Activated CD8-positive, alpha-beta T cell treated with anti-CD3 and anti-CD28 coated beads, Interleukin-2, amount 10 ng/mL, durations not matched to agents 7 days and 5 days (primary cell): ENCODE measurements at regions not wholly inside any gene's neighbourhood (a gene's known extent, or its start where the extent isn't known, plus 50 kb on each side); places are given as distances from the start of the nearest gene placed in this dataset.

Experiments used
- ATAC-seq: fragments of 150-1000 bp; cut with Tn5 transposase; one replicate; pipeline ENCODE4 v1.10.0; 2021; ENCODE audit warnings: moderate library complexity
- CTCF ChIA-PET: fragments of 350-600 bp; sonication (Branson Sonifier 250); formaldehyde crosslinking; loops from one replicate; lab custom pipeline; 2021; ENCODE audit warnings: antibody characterized with exemption; lab: Charles Lee
- POLR2A ChIA-PET: fragments of 350-600 bp; sonication (Branson Sonifier 250); formaldehyde crosslinking; loops from one replicate; lab custom pipeline; 2021; ENCODE audit warnings: antibody characterized with exemption; lab: Charles Lee
- DNase-seq: peaks from one replicate; pipeline ENCODE4 v3.0.0-alpha.2; 2020
- H3K27ac Mint-ChIP-seq: one replicate; pipeline ENCODE4 v1.8.0; 2021; ENCODE audit warnings: mild to moderate bottlenecking, mixed read lengths
- H3K27me3 Mint-ChIP-seq: one replicate; pipeline ENCODE4 v1.8.0; 2021; ENCODE audit warnings: low read depth, mixed read lengths
- H3K36me3 Mint-ChIP-seq: one replicate; pipeline ENCODE4 v1.8.0; 2021; ENCODE audit warnings: low read depth, mixed read lengths
- H3K4me1 Mint-ChIP-seq: one replicate; pipeline ENCODE4 v1.8.0; 2021; ENCODE audit warnings: low read depth, mixed read lengths
- H3K4me3 Mint-ChIP-seq: one replicate; pipeline ENCODE4 v1.8.0; 2021; ENCODE audit warnings: mild to moderate bottlenecking, mixed read lengths
- H3K9me3 Mint-ChIP-seq: one replicate; pipeline ENCODE4 v1.8.0; 2022; ENCODE audit warnings: mixed read lengths; ENCODE audit not compliant: insufficient read depth

GRCh38 chr9:109886617-109887016 lies 106.6 kb downstream of the PALM2AKAP2 start:
- H3K4me1 Mint-ChIP-seq = peaks cover 34% of the 10 kb centered on the region
- no peaks in the 10 kb centered on the region for H3K36me3 Mint-ChIP-seq
- ATAC-seq (peak; percentile 75), DNase-seq (no peak)
- H3K9me3 Mint-ChIP-seq = no peaks in the 10 kb centered on the region
- CTCF ChIA-PET = interaction anchor here (0.6 to 2.6 kb wide), 10 partner anchors 9 to 356 kb away, joined by 3 to 14 read pairs (median 4); no protein-coding TSS in a partner anchor
- POLR2A ChIA-PET = no interaction called here
- peak overlapping the region; percentile 44 for H3K27ac Mint-ChIP-seq
- H3K4me3 Mint-ChIP-seq = no peak overlapping the region
- no peaks in the 10 kb centered on the region for H3K27me3 Mint-ChIP-seq

GRCh38 chr9:109887079-109887478 lies 107.1 kb downstream of the PALM2AKAP2 start:
- no peak for ATAC-seq
- ChIA-PET CTCF (interaction anchor here (0.7 to 2.6 kb wide), 11 partner anchors 9 to 429 kb away, joined by 3 to 14 read pairs (median 4); no protein-coding TSS in a partner anchor), POLR2A (no interaction called here)
- H3K36me3 Mint-ChIP-seq = no peaks in the 10 kb centered on the region
- H3K27me3 Mint-ChIP-seq = no peaks in the 10 kb centered on the region
- H3K27ac Mint-ChIP-seq = no peak overlapping the region
- no peak for DNase-seq
- no peaks in the 10 kb centered on the region for H3K9me3 Mint-ChIP-seq
- no peak overlapping the region for H3K4me3 Mint-ChIP-seq
- H3K4me1 Mint-ChIP-seq = peaks cover 34% of the 10 kb centered on the region

GRCh38 chr9:109888695-109889094 lies 108.7 kb downstream of the PALM2AKAP2 start:
- no peak overlapping the region for H3K4me3 Mint-ChIP-seq
- ChIA-PET CTCF (interaction anchor here (1.1 to 1.8 kb wide), 4 partner anchors 8 to 263 kb away, joined by 3 to 6 read pairs (median 4); no protein-coding TSS in a partner anchor), POLR2A (no interaction called here)
- ATAC-seq = no peak
- peaks cover 34% of the 10 kb centered on the region for H3K4me1 Mint-ChIP-seq
- no peak for DNase-seq
- H3K9me3 Mint-ChIP-seq = no peaks in the 10 kb centered on the region
- no peaks in the 10 kb centered on the region for H3K27me3 Mint-ChIP-seq
- no peak overlapping the region for H3K27ac Mint-ChIP-seq
- no peaks in the 10 kb centered on the region for H3K36me3 Mint-ChIP-seq

GRCh38 chr9:109889456-109889855 lies 109.5 kb downstream of the PALM2AKAP2 start:
- Mint-ChIP-seq H3K36me3 (no peaks in the 10 kb centered on the region), H3K27me3 (no peaks in the 10 kb centered on the region), H3K9me3 (no peaks in the 10 kb centered on the region), H3K4me1 (peaks cover 36% of the 10 kb centered on the region), H3K4me3 (no peak overlapping the region), H3K27ac (no peak overlapping the region)
- ATAC-seq = no peak
- CTCF ChIA-PET = no interaction called here
- POLR2A ChIA-PET = no interaction called here
- peak; percentile 24 for DNase-seq

- ChIA-PET CTCF (interaction anchor here (1.6 kb wide), 1 partner anchor 10 kb away, joined by 7 read pairs; no protein-coding TSS in a partner anchor), POLR2A (no interaction called here)
- no peaks in the 10 kb centered on the region for H3K9me3 Mint-ChIP-seq
- H3K4me1 Mint-ChIP-seq = peaks cover 27% of the 10 kb centered on the region
- DNase-seq (no peak), ATAC-seq (no peak)
- no peaks in the 10 kb centered on the region for H3K36me3 Mint-ChIP-seq
- no peak overlapping the region for H3K27ac Mint-ChIP-seq
- H3K4me3 Mint-ChIP-seq = no peak overlapping the region
- H3K27me3 Mint-ChIP-seq = peaks cover 3% of the 10 kb centered on the region
Measured at GRCh38 chr9:109893241-109893640, 113.2 kb downstream of the PALM2AKAP2 start.

GRCh38 chr9:109894473-109894872 lies 114.5 kb downstream of the PALM2AKAP2 start:
- Mint-ChIP-seq H3K9me3 (no peaks in the 10 kb centered on the region), H3K4me1 (peaks cover 19% of the 10 kb centered on the region), H3K27me3 (peaks cover 10% of the 10 kb centered on the region), H3K27ac (no peak overlapping the region), H3K4me3 (no peak overlapping the region), H3K36me3 (no peaks in the 10 kb centered on the region)
- POLR2A ChIA-PET = no interaction called here
- DNase-seq = no peak
- no peak for ATAC-seq
- CTCF ChIA-PET = interaction anchor here (0.9 kb wide), 1 partner anchor 9 kb away, joined by 3 read pairs; no protein-coding TSS in a partner anchor

- Mint-ChIP-seq H3K36me3 (no peaks in the 10 kb centered on the region), H3K4me1 (peaks cover 15% of the 10 kb centered on the region), H3K27me3 (peaks cover 10% of the 10 kb centered on the region), H3K4me3 (no peak overlapping the region), H3K9me3 (no peaks in the 10 kb centered on the region), H3K27ac (no peak overlapping the region)
- ChIA-PET CTCF (interaction anchor here (0.9 kb wide), 1 partner anchor 8 kb away, joined by 3 read pairs; no protein-coding TSS in a partner anchor), POLR2A (interaction anchor here (0.7 kb wide), 1 partner anchor 217 kb away, joined by 3 read pairs; no protein-coding TSS in a partner anchor)
- no peak for DNase-seq
- peak; percentile 33 for ATAC-seq
Measured at GRCh38 chr9:109894921-109895758, 115.1 kb downstream of the PALM2AKAP2 start.

GRCh38 chr9:109901201-109901600 lies 121.2 kb downstream of the PALM2AKAP2 start:
- Mint-ChIP-seq H3K9me3 (no peaks in the 10 kb centered on the region), H3K27me3 (peaks cover 16% of the 10 kb centered on the region), H3K36me3 (no peaks in the 10 kb centered on the region), H3K4me1 (no peaks in the 10 kb centered on the region), H3K4me3 (no peak overlapping the region), H3K27ac (no peak overlapping the region)
- ChIA-PET POLR2A (interaction anchor here (1.1 kb wide), 1 partner anchor 250 kb away, joined by 4 read pairs; no protein-coding TSS in a partner anchor), CTCF (interaction anchor here (1.0 to 6.3 kb wide), 3 partner anchors 157 to 317 kb away, joined by 3 to 110 read pairs (median 16); no protein-coding TSS in a partner anchor)
- DNase-seq = no peak
- no peak for ATAC-seq

- H3K36me3 Mint-ChIP-seq = no peaks in the 10 kb centered on the region
- CTCF ChIA-PET = interaction anchor here (0.6 to 6.3 kb wide), 29 partner anchors 9 to 322 kb away, joined by 3 to 110 read pairs (median 4); no protein-coding TSS in a partner anchor
Measured at GRCh38 chr9:109903515-109904138, 123.6 kb downstream of the PALM2AKAP2 start.

GRCh38 chr9:109904666-109905065 lies 124.7 kb downstream of the PALM2AKAP2 start:
- H3K36me3 Mint-ChIP-seq = no peaks in the 10 kb centered on the region
- no peak for ATAC-seq
- H3K27ac Mint-ChIP-seq = no peak overlapping the region

More at GRCh38 chr9:109903515-109904138, 123.6 kb downstream of the PALM2AKAP2 start:
- Mint-ChIP-seq H3K4me3 (no peak overlapping the region), H3K27ac (no peak overlapping the region), H3K4me1 (no peaks in the 10 kb centered on the region), H3K9me3 (no peaks in the 10 kb centered on the region), H3K27me3 (peaks cover 15% of the 10 kb centered on the region)
- DNase-seq = peak; percentile 72
- peak; percentile 80 for ATAC-seq
- POLR2A ChIA-PET = interaction anchor here (0.5 to 0.7 kb wide), 3 partner anchors 11 to 504 kb away, joined by 3 read pairs; no protein-coding TSS in a partner anchor

GRCh38 chr9:109905472-109905871 lies 125.5 kb downstream of the PALM2AKAP2 start:
- ChIA-PET CTCF (interaction anchor here (3.8 to 6.3 kb wide), 3 partner anchors 151 to 246 kb away, joined by 28 to 110 read pairs (median 29); no protein-coding TSS in a partner anchor), POLR2A (no interaction called here)
- Mint-ChIP-seq H3K4me3 (no peak overlapping the region), H3K4me1 (no peaks in the 10 kb centered on the region), H3K36me3 (no peaks in the 10 kb centered on the region), H3K27me3 (peaks cover 8% of the 10 kb centered on the region), H3K9me3 (no peaks in the 10 kb centered on the region), H3K27ac (no peak overlapping the region)
- no peak for ATAC-seq
- no peak for DNase-seq

More at GRCh38 chr9:109904666-109905065, 124.7 kb downstream of the PALM2AKAP2 start:
- peaks cover 11% of the 10 kb centered on the region for H3K27me3 Mint-ChIP-seq
- H3K9me3 Mint-ChIP-seq = no peaks in the 10 kb centered on the region
- CTCF ChIA-PET = interaction anchor here (0.7 to 6.3 kb wide), 12 partner anchors 8 to 252 kb away, joined by 3 to 110 read pairs (median 14); no protein-coding TSS in a partner anchor
- no peaks in the 10 kb centered on the region for H3K4me1 Mint-ChIP-seq
- H3K4me3 Mint-ChIP-seq = no peak overlapping the region
- POLR2A ChIA-PET = interaction anchor here (0.7 kb wide), 1 partner anchor 73 kb away, joined by 3 read pairs; no protein-coding TSS in a partner anchor
- no peak for DNase-seq
